Loucy (cell line): ENCODE measurements at regions not wholly inside any gene's neighbourhood (a gene's known extent, or its start where the extent isn't known, plus 50 kb on each side); places are given as distances from the start of the nearest gene placed in this dataset.

Source experiments
- H2AFZ ChIP-seq: fragments of 200-600 bp; sonication (generic); 2 replicates; pipeline ENCODE4 v1.6.0; 2016; ENCODE audit warnings: antibody characterized with exemption, mild to moderate bottlenecking, low read length, moderate library complexity
- H3F3A ChIP-seq: fragments of 200-600 bp; 2 replicates; pipeline ENCODE4 v1.6.0; 2016; ENCODE audit warnings: antibody characterized with exemption, low read depth, mild to moderate bottlenecking
- H3K27me3 ChIP-seq: fragments of 200-600 bp; sonication (generic); 2 replicates; pipeline ENCODE4 v1.6.1; 2014; ENCODE audit warnings: low read length, mild to moderate bottlenecking; ENCODE audit not compliant: insufficient read depth, poor library complexity, severe bottlenecking
- H3K36me3 ChIP-seq: fragments of 200-600 bp; sonication (generic); 2 replicates; pipeline ENCODE4 v1.6.1; 2016; ENCODE audit warnings: low read length; ENCODE audit not compliant: insufficient read depth
- H3K4me1 ChIP-seq: fragments of 200-600 bp; sonication (generic); 2 replicates; pipeline ENCODE4 v1.5.1; 2014; ENCODE audit warnings: low read length, mild to moderate bottlenecking; ENCODE audit not compliant: insufficient read depth, poor library complexity, severe bottlenecking
- H3K4me2 ChIP-seq: fragments of 200-600 bp; sonication (generic); 2 replicates; pipeline ENCODE4 v1.6.0; 2014; ENCODE audit warnings: antibody characterized with exemption, low read length, low read depth, mild to moderate bottlenecking; ENCODE audit not compliant: poor library complexity, severe bottlenecking
- H3K4me3 ChIP-seq: fragments of 200-600 bp; sonication (generic); 2 replicates; pipeline ENCODE4 v1.5.1; 2014; ENCODE audit warnings: low read length, mild to moderate bottlenecking, mixed read lengths; ENCODE audit not compliant: poor library complexity, severe bottlenecking
- H3K79me2 ChIP-seq: fragments of 200-600 bp; sonication (generic); 2 replicates; pipeline ENCODE4 v1.6.1; 2014; ENCODE audit warnings: low read length; ENCODE audit not compliant: insufficient read depth
- H3K9ac ChIP-seq: fragments of 200-600 bp; sonication (generic); 2 replicates; pipeline ENCODE4 v1.6.0; 2014; ENCODE audit warnings: mild to moderate bottlenecking, low read depth, low read length, moderate library complexity; ENCODE audit not compliant: poor library complexity, severe bottlenecking
- H3K9me2 ChIP-seq: fragments of 200-600 bp; sonication (generic); replicated peaks from 2 replicates; pipeline ENCODE4 v1.6.1; 2016; ENCODE audit warnings: low read depth, low read length, mixed read lengths
- H3K9me3 ChIP-seq: fragments of 200-600 bp; sonication (generic); 2 replicates; pipeline ENCODE4 v1.6.1; 2014; ENCODE audit warnings: mild to moderate bottlenecking, antibody characterized with exemption, low read length, low read depth; ENCODE audit not compliant: insufficient read depth
- H4K20me1 ChIP-seq: fragments of 200-600 bp; sonication (generic); 2 replicates; pipeline ENCODE4 v1.6.0; 2014; ENCODE audit warnings: antibody characterized with exemption, low read length, mild to moderate bottlenecking; ENCODE audit not compliant: insufficient read depth, poor library complexity, severe bottlenecking
- EZH2phosphoT487 ChIP-seq: fragments of 200-600 bp; IDR thresholded peaks from 2 replicates; pipeline ENCODE4 v1.6.1; 2018; ENCODE audit warnings: antibody characterized with exemption, mild to moderate bottlenecking, moderate library complexity, borderline replicate concordance
- TF ChIP-seq, protein P1 (sequence below): fragments of 200-600 bp; sonication (generic); conservative IDR thresholded peaks from 2 replicates; pipeline ENCODE4 v1.5.1; 2014; ENCODE audit warnings: mild to moderate bottlenecking, antibody characterized with exemption, low read length

DNA sequence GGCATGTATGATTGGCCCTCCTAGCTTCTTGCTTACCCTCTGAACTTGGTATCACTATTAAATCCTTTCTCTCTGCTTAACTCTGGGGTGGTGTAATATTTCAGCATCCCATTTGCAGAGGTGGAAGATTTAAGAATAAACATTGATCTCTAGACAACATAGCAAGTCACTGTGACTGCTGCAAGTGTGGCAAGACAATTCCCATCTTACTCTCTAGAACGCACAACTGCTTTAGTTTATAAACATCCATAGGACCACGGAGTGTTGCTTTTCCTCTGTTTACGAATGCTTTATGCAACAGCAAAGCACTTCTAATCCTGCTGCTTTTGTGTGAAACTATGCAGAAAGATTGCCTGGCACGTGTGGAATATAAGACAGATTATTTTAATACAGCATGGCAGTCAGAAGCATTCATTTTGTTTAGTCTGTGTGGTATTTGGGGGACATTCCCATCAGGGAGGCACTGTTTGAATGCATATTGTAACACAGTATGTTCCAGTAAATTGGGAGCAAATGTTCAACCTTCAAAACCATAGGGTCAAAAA is 338.9 kb upstream of the TMCO5A start:
- no peaks in the 10 kb centered on the region for H3K9me2 ChIP-seq
- H3K9ac ChIP-seq = no peak overlapping the region
- H3F3A ChIP-seq = no peaks in the 10 kb centered on the region
- no peaks in the 10 kb centered on the region for H3K79me2 ChIP-seq
- H3K9me3 ChIP-seq = no peaks in the 10 kb centered on the region
- no peaks in the 10 kb centered on the region for H3K4me1 ChIP-seq
- no peak overlapping the region for H2AFZ ChIP-seq
- H3K36me3 ChIP-seq = no peaks in the 10 kb centered on the region
- no peak overlapping the region for H3K4me3 ChIP-seq
- H4K20me1 ChIP-seq = no peaks in the 10 kb centered on the region
- H3K27me3 ChIP-seq = no peaks in the 10 kb centered on the region
- H3K4me2 ChIP-seq = no peak overlapping the region
- no peak for TF ChIP-seq EZH2phosphoT487
- TF ChIP-seq, protein P1, sequence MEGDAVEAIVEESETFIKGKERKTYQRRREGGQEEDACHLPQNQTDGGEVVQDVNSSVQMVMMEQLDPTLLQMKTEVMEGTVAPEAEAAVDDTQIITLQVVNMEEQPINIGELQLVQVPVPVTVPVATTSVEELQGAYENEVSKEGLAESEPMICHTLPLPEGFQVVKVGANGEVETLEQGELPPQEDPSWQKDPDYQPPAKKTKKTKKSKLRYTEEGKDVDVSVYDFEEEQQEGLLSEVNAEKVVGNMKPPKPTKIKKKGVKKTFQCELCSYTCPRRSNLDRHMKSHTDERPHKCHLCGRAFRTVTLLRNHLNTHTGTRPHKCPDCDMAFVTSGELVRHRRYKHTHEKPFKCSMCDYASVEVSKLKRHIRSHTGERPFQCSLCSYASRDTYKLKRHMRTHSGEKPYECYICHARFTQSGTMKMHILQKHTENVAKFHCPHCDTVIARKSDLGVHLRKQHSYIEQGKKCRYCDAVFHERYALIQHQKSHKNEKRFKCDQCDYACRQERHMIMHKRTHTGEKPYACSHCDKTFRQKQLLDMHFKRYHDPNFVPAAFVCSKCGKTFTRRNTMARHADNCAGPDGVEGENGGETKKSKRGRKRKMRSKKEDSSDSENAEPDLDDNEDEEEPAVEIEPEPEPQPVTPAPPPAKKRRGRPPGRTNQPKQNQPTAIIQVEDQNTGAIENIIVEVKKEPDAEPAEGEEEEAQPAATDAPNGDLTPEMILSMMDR = no peak

DNA sequence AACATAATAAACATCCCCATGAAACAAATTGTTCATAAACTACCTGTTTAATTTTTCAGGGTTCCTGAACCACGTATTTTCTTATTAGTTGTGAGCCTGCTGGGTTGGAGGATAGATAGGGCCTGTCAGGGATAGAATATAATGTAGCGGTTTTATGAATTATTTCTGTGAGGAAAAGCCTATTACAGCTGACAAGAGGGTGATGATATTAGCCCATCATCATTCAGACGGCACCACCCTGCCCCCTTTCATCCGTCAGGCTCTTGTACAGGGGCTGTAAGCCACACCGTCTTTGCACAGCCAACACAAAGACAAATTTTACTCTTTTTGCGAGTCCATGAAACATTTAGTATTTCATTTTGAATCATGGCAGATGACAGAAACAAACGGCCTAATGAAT is 335.3 kb upstream of the TMCO5A start:
- H4K20me1 ChIP-seq = no peaks in the 10 kb centered on the region

DNA sequence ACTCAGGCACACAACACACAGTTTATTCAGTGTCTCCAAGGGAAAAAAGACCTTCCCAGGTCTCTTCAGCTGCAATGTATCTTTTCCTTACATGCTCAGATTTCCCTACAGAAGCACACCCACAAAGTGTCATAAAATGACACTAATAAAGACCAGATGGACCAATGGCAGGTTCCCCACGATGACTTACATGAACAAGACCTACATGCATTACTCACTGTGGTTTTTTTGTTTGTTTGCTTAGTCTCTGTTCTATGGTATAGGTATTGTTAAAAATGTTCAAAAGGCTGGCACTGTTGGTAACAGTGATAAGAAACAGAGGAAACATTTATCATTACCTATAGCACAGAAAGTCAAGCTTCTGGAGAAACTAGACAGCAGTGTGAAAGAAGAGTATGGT is 318.2 kb upstream of the TMCO5A start:
- Histone ChIP-seq H4K20me1 (no peaks in the 10 kb centered on the region), H3K4me1 (no peaks in the 10 kb centered on the region), H3K9me2 (no peaks in the 10 kb centered on the region), H3K36me3 (no peaks in the 10 kb centered on the region), H2AFZ (no peak overlapping the region), H3K4me2 (no peak overlapping the region), H3K79me2 (no peaks in the 10 kb centered on the region), H3K27me3 (no peaks in the 10 kb centered on the region), H3K4me3 (no peak overlapping the region), H3K9ac (no peak overlapping the region), H3K9me3 (no peaks in the 10 kb centered on the region), H3F3A (no peaks in the 10 kb centered on the region)
- TF ChIP-seq, protein P1 = no peak
- no peak for TF ChIP-seq EZH2phosphoT487

More for the DNA sequence above, 335.3 kb upstream of the TMCO5A start:
- Histone ChIP-seq H3K4me3 (no peak overlapping the region), H3K27me3 (no peaks in the 10 kb centered on the region), H2AFZ (no peak overlapping the region), H3K36me3 (no peaks in the 10 kb centered on the region), H3K4me2 (no peak overlapping the region), H3K9ac (no peak overlapping the region), H3K9me2 (no peaks in the 10 kb centered on the region), H3K9me3 (no peaks in the 10 kb centered on the region), H3F3A (no peaks in the 10 kb centered on the region), H3K79me2 (no peaks in the 10 kb centered on the region), H3K4me1 (peaks cover 4% of the 10 kb centered on the region)
- TF ChIP-seq, protein P1 = no peak
- no peak for TF ChIP-seq EZH2phosphoT487
